Ascending aorta (tissue), 2 donors: ENCODE measurements at regions not wholly inside any gene's neighbourhood (a gene's known extent, or its start where the extent isn't known, plus 50 kb on each side); places are given as distances from the start of the nearest gene placed in this dataset.

ENCODE experiments used
- DNase-seq, 2 donors: peaks; one replicate each; pipeline ENCODE4 v3.0.0-alpha.2; 2019; ENCODE audit warnings: low spot score in 2 of 2
- H3K27ac ChIP-seq, 2 donors: fragments of 200-600 bp; sonication (generic); one replicate each; pipeline ENCODE4 v1.5.1; 2016 to 2017; ENCODE audit warnings: mild to moderate bottlenecking in 1 of 2
- H3K27me3 ChIP-seq: fragments of 200-600 bp; sonication (generic); one replicate; pipeline ENCODE4 v1.5.1; 2017
- H3K36me3 ChIP-seq, 2 donors: fragments of 200-600 bp; sonication (generic); one replicate each; pipeline ENCODE4 v1.5.1; 2016
- H3K4me1 ChIP-seq, 2 donors: fragments of 200-600 bp; sonication (generic); one replicate each; pipeline ENCODE4 v1.5.1; 2016 to 2017; ENCODE audit warnings: mild to moderate bottlenecking in 1 of 2
- H3K4me3 ChIP-seq, 2 donors: fragments of 200-600 bp; sonication (generic); one replicate each; pipeline ENCODE4 v1.5.1; 2016 to 2017; ENCODE audit warnings: mild to moderate bottlenecking in 1 of 2
- H3K9me3 ChIP-seq, 2 donors: fragments of 200-600 bp; sonication (generic); one replicate each; pipeline ENCODE4 v1.5.1; 2016
- CTCF ChIP-seq, 3 experiments: fragments of 200-600 bp in 2 of 3; fragments of 450-650 bp in 1 of 3; sonication (generic) in 2 of 3; IDR thresholded peaks; one replicate each; pipeline ENCODE4 v1.5.1; 2016 to 2019; ENCODE audit warnings: antibody characterized with exemption in 3 of 3, mild to moderate bottlenecking in 1 of 3, moderate library complexity in 1 of 3
- intact Hi-C: fragments of 100-400 bp; cut with DNase I; formaldehyde crosslinking; loops from one replicate; pipeline ENCODE4 v1.15.1; 2023

- peaks cover 0 to 2% of the 10 kb centered on the region in 2 donors for H3K9me3 ChIP-seq
- intact Hi-C loops = no loop called here
- H3K27me3 ChIP-seq = no peaks in the 10 kb centered on the region
- no peaks in the 10 kb centered on the region for H3K36me3 ChIP-seq
- H3K27ac ChIP-seq = no peak overlapping the region
- DNase-seq = no peak
- no peak for TF ChIP-seq CTCF (IDR thresholded peaks at IDR 0.05)
- H3K4me3 ChIP-seq = no peak overlapping the region
- no peaks in the 10 kb centered on the region for H3K4me1 ChIP-seq
These were observed 414.4 kb upstream of the SALL3 start for GRCh38 chr18:78565240-78565639.

GRCh38 chr18:78566065-78566464, 413.6 kb upstream of the SALL3 start:
- Histone ChIP-seq H3K27me3 (no peaks in the 10 kb centered on the region), H3K4me3 (no peak overlapping the region), H3K27ac (no peak overlapping the region), H3K9me3 (peaks cover 0 to 2% of the 10 kb centered on the region in 2 donors), H3K4me1 (no peaks in the 10 kb centered on the region), H3K36me3 (no peaks in the 10 kb centered on the region)
- no peak for TF ChIP-seq CTCF (IDR thresholded peaks at IDR 0.05)
- no peak for DNase-seq
- intact Hi-C loops = no loop called here

DNA sequence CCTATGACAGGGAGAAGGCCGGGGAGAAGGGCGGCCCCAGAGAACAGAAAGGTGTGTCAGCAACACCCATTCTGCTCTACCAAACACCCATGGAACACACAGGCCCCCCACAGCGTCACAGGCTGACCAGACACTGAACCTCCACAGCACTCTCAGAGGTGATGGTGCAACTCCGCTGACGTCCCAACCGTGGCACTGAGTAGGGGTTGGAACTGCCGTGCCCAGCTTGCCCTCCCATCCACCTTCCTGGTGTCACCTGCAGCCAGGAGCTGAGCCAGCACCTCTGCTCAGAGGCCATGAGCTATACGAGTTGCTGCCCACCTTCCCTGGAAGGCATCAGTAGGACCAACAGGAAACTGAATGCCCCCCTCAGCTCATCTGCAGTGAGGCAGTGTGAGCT, 412.9 kb upstream of the SALL3 start:
- Histone ChIP-seq H3K27ac (no peak overlapping the region), H3K4me1 (no peaks in the 10 kb centered on the region), H3K27me3 (no peaks in the 10 kb centered on the region), H3K36me3 (no peaks in the 10 kb centered on the region), H3K9me3 (peaks cover 0 to 2% of the 10 kb centered on the region in 2 donors), H3K4me3 (no peak overlapping the region)
- intact Hi-C loops = no loop called here
- DNase-seq = no peak
- TF ChIP-seq CTCF (IDR thresholded peaks at IDR 0.05) = no peak

DNA sequence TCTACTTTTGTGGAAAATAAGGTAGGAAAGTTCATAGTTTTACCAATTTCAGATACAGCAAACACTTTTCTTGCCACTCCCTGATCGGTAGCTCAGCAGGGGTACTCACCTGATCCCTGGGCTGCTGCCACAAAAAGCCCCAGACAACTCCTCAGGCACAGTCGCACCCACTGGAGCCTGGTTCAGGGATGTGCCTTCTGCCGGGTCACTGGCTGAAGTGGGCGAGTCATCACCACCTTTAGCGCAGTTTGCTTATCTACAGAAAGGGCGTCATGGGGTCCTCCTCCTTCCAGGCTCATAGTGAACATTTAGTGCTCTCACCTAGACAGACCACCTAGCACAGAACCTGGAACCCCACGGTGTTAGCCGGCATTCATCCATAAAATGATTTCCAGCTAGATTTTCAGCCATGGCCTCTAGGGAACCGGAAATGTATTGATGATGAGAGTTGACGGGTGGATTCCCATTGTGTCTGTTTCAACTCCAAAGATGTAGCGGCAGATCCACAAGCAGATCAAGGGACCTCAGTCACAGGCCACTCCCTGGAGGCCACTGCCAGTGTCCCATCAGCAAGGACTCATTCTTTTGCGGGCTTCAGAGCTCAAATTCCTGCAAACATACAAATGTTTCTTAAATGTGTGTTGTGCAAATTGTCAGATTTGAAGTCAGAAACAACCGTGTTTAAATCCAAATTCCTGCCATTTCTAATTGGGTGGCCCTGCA, 408.4 kb upstream of the SALL3 start:
- intact Hi-C loops = no loop called here

GRCh38 chr18:78571831-78572347, 407.7 kb upstream of the SALL3 start:
- Histone ChIP-seq H3K9me3 (peaks cover 5 to 13% of the 10 kb centered on the region in 2 donors), H3K27me3 (no peaks in the 10 kb centered on the region), H3K36me3 (no peaks in the 10 kb centered on the region), H3K27ac (no peak overlapping the region), H3K4me3 (no peak overlapping the region), H3K4me1 (no peaks in the 10 kb centered on the region)
- intact Hi-C loops = no loop called here
- no peak for TF ChIP-seq CTCF (IDR thresholded peaks at IDR 0.05)
- DNase-seq = no peak

More for the DNA sequence above, 408.4 kb upstream of the SALL3 start:
- DNase-seq = no peak
- Histone ChIP-seq H3K27ac (no peak overlapping the region), H3K27me3 (no peaks in the 10 kb centered on the region), H3K36me3 (no peaks in the 10 kb centered on the region), H3K9me3 (peaks cover 5 to 13% of the 10 kb centered on the region in 2 donors), H3K4me3 (no peak overlapping the region), H3K4me1 (no peaks in the 10 kb centered on the region)
- no peak for TF ChIP-seq CTCF (IDR thresholded peaks at IDR 0.05)
